Esophagus muscularis mucosa (tissue), 4 donors: ENCODE measurements at regions not wholly inside any gene's neighbourhood (a gene's known extent, or its start where the extent isn't known, plus 50 kb on each side); places are given as distances from the start of the nearest gene placed in this dataset.

ENCODE experiments used
- CTCF ChIP-seq, 3 experiments: fragments of 200-600 bp in 2 of 3; fragments of 450-650 bp in 1 of 3; sonication (generic) in 2 of 3; IDR thresholded peaks; one replicate each; pipeline ENCODE4 v1.5.1; 2017 to 2019; ENCODE audit warnings: antibody characterized with exemption in 3 of 3, mild to moderate bottlenecking in 2 of 3, moderate library complexity in 1 of 3
- EP300 ChIP-seq: sonication (generic); formaldehyde crosslinking; IDR thresholded peaks from one replicate; pipeline ENCODE4 v1.6.1; 2017; ENCODE audit warnings: antibody characterized with exemption
- POLR2A ChIP-seq: fragments of 450-650 bp; IDR thresholded peaks from one replicate; pipeline ENCODE4 v1.6.1; 2017; ENCODE audit warnings: antibody characterized with exemption, moderate library complexity, mild to moderate bottlenecking, low read depth

- TF ChIP-seq POLR2A (no peak), CTCF (IDR thresholded peaks at IDR 0.05) (no peak), EP300 (no peak)
Observed at GRCh38 chr4:155526452-155527169, 140.0 kb upstream of the GUCY1A1 start.
